Thoracic aorta (tissue), 2 donors: ENCODE measurements at regions not wholly inside any gene's neighbourhood (a gene's known extent, or its start where the extent isn't known, plus 50 kb on each side); places are given as distances from the start of the nearest gene placed in this dataset.

ENCODE experiments used
- ATAC-seq: fragments of 150-250 bp; one replicate; pipeline ENCODE4 v1.8.0; 2017; ENCODE audit warnings: low read depth; ENCODE audit not compliant: insufficient number of reproducible peaks, low FRiP score
- DNase-seq: peaks from one replicate; pipeline ENCODE4 v3.0.0-alpha.2; 2020; ENCODE audit warnings: low spot score
- H3K27ac ChIP-seq, 2 donors: fragments of 200-600 bp; sonication (generic); 1 replicate in 1 of 2; 2 replicates in 1 of 2; pipeline ENCODE4 v1.5.1; 2016; ENCODE audit warnings: mild to moderate bottlenecking in 2 of 2, moderate library complexity in 2 of 2
- H3K27me3 ChIP-seq: fragments of 200-600 bp; sonication (generic); replicated peaks from 2 replicates; pipeline ENCODE4 v1.6.0; 2016; ENCODE audit warnings: mild to moderate bottlenecking; ENCODE audit not compliant: insufficient read depth
- H3K36me3 ChIP-seq: fragments of 200-600 bp; sonication (generic); one replicate; pipeline ENCODE4 v1.5.1; 2016
- H3K4me1 ChIP-seq, 2 donors: fragments of 200-600 bp; sonication (generic); 1 replicate in 1 of 2; 2 replicates in 1 of 2; pipeline versions ENCODE4 v1.5.1 to v1.6.0; 2016; ENCODE audit warnings: low read depth in 2 of 2, mild to moderate bottlenecking in 1 of 2; ENCODE audit not compliant: control insufficient read depth in 1 of 2
- H3K4me3 ChIP-seq: fragments of 200-600 bp; sonication (generic); 2 replicates; pipeline ENCODE4 v1.5.1; 2016; ENCODE audit warnings: mild to moderate bottlenecking
- H3K9me3 ChIP-seq: fragments of 200-600 bp; sonication (generic); 2 replicates; pipeline ENCODE4 v1.5.1; 2016
- CTCF ChIP-seq: fragments of 200-600 bp; sonication (generic); IDR thresholded peaks from one replicate; pipeline ENCODE4 v1.5.1; 2019; ENCODE audit warnings: antibody characterized with exemption

GRCh38 chr10:80946073-80946472 is 408.4 kb downstream of the SH2D4B start:
- Histone ChIP-seq H3K36me3 (no peaks in the 10 kb centered on the region), H3K4me3 (no peak overlapping the region), H3K4me1 (peaks cover 10 to 16% of the 10 kb centered on the region in 2 donors), H3K27me3 (no peaks in the 10 kb centered on the region), H3K27ac (no peak overlapping the region), H3K9me3 (no peaks in the 10 kb centered on the region)
- ATAC-seq (no peak), DNase-seq (no peak)
- TF ChIP-seq CTCF, result no peak

DNA sequence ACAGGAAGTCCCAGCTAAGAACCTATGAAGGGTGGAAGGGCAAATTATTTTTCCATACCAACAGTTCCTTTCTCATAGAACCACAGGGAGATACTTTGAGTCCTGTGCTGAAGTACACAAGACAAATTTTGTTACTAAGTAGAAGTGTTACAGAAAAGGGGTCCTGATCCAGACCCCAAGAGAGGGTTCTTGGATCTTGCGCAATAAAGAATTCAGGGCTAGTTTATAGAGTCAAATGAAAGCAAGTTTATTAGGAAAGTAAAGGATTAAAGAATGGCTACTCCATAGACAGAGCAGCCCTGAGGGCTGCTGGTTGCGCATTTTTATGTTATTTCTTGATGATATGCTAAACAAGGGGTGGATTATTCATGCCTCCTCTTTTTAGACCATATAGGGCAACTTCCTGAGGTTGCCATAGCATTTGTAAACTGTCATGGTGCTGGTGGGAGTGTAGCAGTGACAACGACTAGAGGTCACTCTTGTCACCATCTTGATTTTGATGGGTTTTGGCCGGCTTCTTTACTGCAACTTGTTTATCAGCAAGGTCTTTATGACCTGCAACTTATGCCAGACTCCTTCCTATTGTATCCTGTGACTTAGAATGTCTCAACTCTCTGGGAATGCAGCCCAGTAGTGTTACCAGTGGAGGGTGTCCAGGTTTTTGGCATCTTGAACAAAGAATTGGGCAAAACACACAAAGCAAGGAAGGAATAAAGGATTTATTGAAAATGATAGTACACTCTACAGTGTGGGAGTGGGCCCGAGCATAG is 409.4 kb downstream of the SH2D4B start:
- ATAC-seq, result no peak
- Histone ChIP-seq H3K9me3 (no peaks in the 10 kb centered on the region), H3K4me3 (no peak overlapping the region), H3K4me1 (peaks cover 10 to 16% of the 10 kb centered on the region in 2 donors), H3K27ac (no peak overlapping the region), H3K27me3 (no peaks in the 10 kb centered on the region), H3K36me3 (no peaks in the 10 kb centered on the region)
- DNase-seq, result no peak
- TF ChIP-seq CTCF, result no peak

GRCh38 chr10:80949785-80950184 is 412.1 kb downstream of the SH2D4B start:
- Histone ChIP-seq H3K27ac (no peak overlapping the region), H3K9me3 (no peaks in the 10 kb centered on the region), H3K4me3 (no peak overlapping the region), H3K27me3 (no peaks in the 10 kb centered on the region), H3K4me1 (peaks cover 10 to 14% of the 10 kb centered on the region in 2 donors), H3K36me3 (no peaks in the 10 kb centered on the region)
- no peak for DNase-seq
- ATAC-seq, result no peak
- no peak for TF ChIP-seq CTCF

- no peak for TF ChIP-seq CTCF
- H3K36me3 ChIP-seq, result no peaks in the 10 kb centered on the region
- ATAC-seq (no peak), DNase-seq (no peak)
- H3K4me3 ChIP-seq, result no peak overlapping the region
- H3K27me3 ChIP-seq, result no peaks in the 10 kb centered on the region
- no peaks in the 10 kb centered on the region for H3K9me3 ChIP-seq
- H3K27ac ChIP-seq, result no peak overlapping the region
- no peaks in the 10 kb centered on the region for H3K4me1 ChIP-seq
These were observed 414.7 kb downstream of the SH2D4B start for GRCh38 chr10:80952436-80952835.

DNA sequence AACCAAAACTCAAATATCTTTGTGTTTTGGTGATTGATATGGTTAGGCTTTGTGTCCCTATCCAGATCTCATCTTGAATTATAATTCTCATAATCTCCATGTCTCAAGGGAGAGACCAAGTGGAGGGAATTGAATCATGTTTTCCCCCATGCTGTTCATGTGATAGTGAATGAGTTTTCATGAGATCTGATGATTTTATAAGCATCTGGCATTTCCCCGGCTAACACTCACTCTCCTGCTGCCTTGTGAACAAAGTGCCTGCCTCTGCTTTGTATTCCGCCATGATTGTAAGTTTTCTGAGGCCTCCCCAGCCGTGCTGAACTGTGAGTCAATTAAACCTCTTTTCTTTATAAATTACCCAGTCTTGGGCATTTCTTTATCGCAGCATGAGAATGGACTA is 419.5 kb downstream of the SH2D4B start:
- H3K4me3 ChIP-seq, result no peak overlapping the region
- H3K4me1 ChIP-seq, result no peaks in the 10 kb centered on the region
- no peaks in the 10 kb centered on the region for H3K36me3 ChIP-seq
- H3K27ac ChIP-seq, result no peak overlapping the region
- DNase-seq (no peak), ATAC-seq (no peak)
- H3K9me3 ChIP-seq, result no peaks in the 10 kb centered on the region
- no peaks in the 10 kb centered on the region for H3K27me3 ChIP-seq
- TF ChIP-seq CTCF, result no peak
